Chondrocyte (in vitro differentiated cells): ENCODE measurements at regions not wholly inside any gene's neighbourhood (a gene's known extent, or its start where the extent isn't known, plus 50 kb on each side); places are given as distances from the start of the nearest gene placed in this dataset.

Experiments
- DNase-seq: peaks from one replicate; pipeline ENCODE4 v3.0.0; 2021; ENCODE audit warnings: mixed read lengths, low spot score
- H3K27ac Mint-ChIP-seq: one replicate; pipeline ENCODE4 v1.8.0; 2021; ENCODE audit warnings: mild to moderate bottlenecking, moderate library complexity, mixed read lengths; ENCODE audit not compliant: unreplicated experiment
- H3K27me3 Mint-ChIP-seq: 2 replicates; pipeline ENCODE4 v1.8.0; 2021; ENCODE audit warnings: low read depth, mixed read lengths
- H3K36me3 Mint-ChIP-seq: 2 replicates; pipeline ENCODE4 v1.8.0; 2021; ENCODE audit warnings: low read depth, mixed read lengths
- H3K4me1 Mint-ChIP-seq: 2 replicates; pipeline ENCODE4 v1.8.0; 2021; ENCODE audit warnings: low read depth, mild to moderate bottlenecking, mixed read lengths
- H3K4me3 Mint-ChIP-seq: one replicate; pipeline ENCODE4 v1.8.0; 2021; ENCODE audit warnings: mild to moderate bottlenecking, moderate library complexity, mixed read lengths; ENCODE audit not compliant: unreplicated experiment
- H3K9me3 Mint-ChIP-seq: 2 replicates; pipeline ENCODE4 v1.8.0; 2021; ENCODE audit warnings: low read depth, mixed read lengths
- TF ChIP-seq, protein P1 (sequence below): fragments of 200-600 bp; sonication (generic); IDR thresholded peaks from 2 replicates; pipeline ENCODE4 v1.5.0; 2021; ENCODE audit warnings: antibody characterized with exemption, mild to moderate bottlenecking, moderate library complexity

- Mint-ChIP-seq H3K4me1 (peaks cover 9% of the 10 kb centered on the region), H3K36me3 (no peaks in the 10 kb centered on the region), H3K4me3 (no peak overlapping the region), H3K9me3 (no peaks in the 10 kb centered on the region), H3K27ac (no peak overlapping the region), H3K27me3 (no peaks in the 10 kb centered on the region)
- TF ChIP-seq, protein P1, sequence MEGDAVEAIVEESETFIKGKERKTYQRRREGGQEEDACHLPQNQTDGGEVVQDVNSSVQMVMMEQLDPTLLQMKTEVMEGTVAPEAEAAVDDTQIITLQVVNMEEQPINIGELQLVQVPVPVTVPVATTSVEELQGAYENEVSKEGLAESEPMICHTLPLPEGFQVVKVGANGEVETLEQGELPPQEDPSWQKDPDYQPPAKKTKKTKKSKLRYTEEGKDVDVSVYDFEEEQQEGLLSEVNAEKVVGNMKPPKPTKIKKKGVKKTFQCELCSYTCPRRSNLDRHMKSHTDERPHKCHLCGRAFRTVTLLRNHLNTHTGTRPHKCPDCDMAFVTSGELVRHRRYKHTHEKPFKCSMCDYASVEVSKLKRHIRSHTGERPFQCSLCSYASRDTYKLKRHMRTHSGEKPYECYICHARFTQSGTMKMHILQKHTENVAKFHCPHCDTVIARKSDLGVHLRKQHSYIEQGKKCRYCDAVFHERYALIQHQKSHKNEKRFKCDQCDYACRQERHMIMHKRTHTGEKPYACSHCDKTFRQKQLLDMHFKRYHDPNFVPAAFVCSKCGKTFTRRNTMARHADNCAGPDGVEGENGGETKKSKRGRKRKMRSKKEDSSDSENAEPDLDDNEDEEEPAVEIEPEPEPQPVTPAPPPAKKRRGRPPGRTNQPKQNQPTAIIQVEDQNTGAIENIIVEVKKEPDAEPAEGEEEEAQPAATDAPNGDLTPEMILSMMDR, result no peak
- DNase-seq, result no peak
Observed at GRCh38 chr2:104041351-104041750, 812.6 kb upstream of the POU3F3 start.

DNA sequence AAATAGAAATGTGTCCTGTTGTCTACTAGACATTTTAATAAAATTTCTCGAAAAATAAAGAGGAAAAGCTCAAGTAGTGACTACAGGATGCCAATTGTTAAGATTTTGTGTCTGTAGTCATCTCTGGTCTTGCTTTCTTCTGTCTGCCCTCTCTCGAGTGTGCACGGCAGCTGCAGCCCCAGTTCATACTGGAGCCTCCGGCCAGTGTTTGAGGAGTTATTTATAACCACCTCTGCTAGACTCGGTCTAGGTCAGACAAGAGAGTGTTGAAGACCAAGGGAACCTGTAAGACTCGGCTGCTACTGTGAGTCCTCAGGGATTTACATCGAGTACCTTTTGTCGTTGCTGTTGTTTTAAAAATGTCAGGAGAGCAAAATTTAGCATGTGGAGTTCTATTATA, 810.1 kb upstream of the POU3F3 start:
- Mint-ChIP-seq H3K27me3 (no peaks in the 10 kb centered on the region), H3K4me1 (peaks cover 20% of the 10 kb centered on the region), H3K4me3 (peak overlapping the region; percentile 16), H3K36me3 (no peaks in the 10 kb centered on the region), H3K27ac (no peak overlapping the region), H3K9me3 (no peaks in the 10 kb centered on the region)
- DNase-seq, result no peak
- TF ChIP-seq, protein P1, result peak; percentile 29

- Mint-ChIP-seq H3K4me1 (peaks cover 32% of the 10 kb centered on the region), H3K9me3 (no peaks in the 10 kb centered on the region), H3K27ac (no peak overlapping the region), H3K27me3 (no peaks in the 10 kb centered on the region), H3K4me3 (no peak overlapping the region), H3K36me3 (no peaks in the 10 kb centered on the region)
- TF ChIP-seq, protein P1, result no peak
- DNase-seq, result no peak
Observed at GRCh38 chr2:104045071-104045470, 808.8 kb upstream of the POU3F3 start.

- TF ChIP-seq, protein P1, result no peak
- DNase-seq, result no peak
- Mint-ChIP-seq H3K36me3 (no peaks in the 10 kb centered on the region), H3K4me1 (peaks cover 39% of the 10 kb centered on the region), H3K4me3 (no peak overlapping the region), H3K9me3 (no peaks in the 10 kb centered on the region), H3K27ac (no peak overlapping the region), H3K27me3 (no peaks in the 10 kb centered on the region)
Observed at GRCh38 chr2:104046466-104046865, 807.4 kb upstream of the POU3F3 start.

GRCh38 chr2:104047516-104047915, 806.4 kb upstream of the POU3F3 start:
- Mint-ChIP-seq H3K27ac (no peak overlapping the region), H3K4me1 (peaks cover 39% of the 10 kb centered on the region), H3K9me3 (no peaks in the 10 kb centered on the region), H3K36me3 (no peaks in the 10 kb centered on the region), H3K4me3 (no peak overlapping the region), H3K27me3 (no peaks in the 10 kb centered on the region)
- TF ChIP-seq, protein P1, result no peak
- no peak for DNase-seq
